HG02678 (cell line): ENCODE measurements at regions not wholly inside any gene's neighbourhood (a gene's known extent, or its start where the extent isn't known, plus 50 kb on each side); places are given as distances from the start of the nearest gene placed in this dataset.
"Not testable (repeated sequence)": the region's sequence is repeated elsewhere in the genome, so short reads cannot be mapped to it uniquely, and the experiment has no call there.

Source experiments
- ATAC-seq: cut with Tn5 transposase; IDR thresholded peaks from one replicate; pipeline ENCODE4 v1.9.1; 2021; ENCODE audit warnings: mild to moderate bottlenecking, moderate library complexity; ENCODE audit not compliant: unreplicated experiment

- ATAC-seq, result no peak
Measured at GRCh38 chr14:86363047-86363446, 833.1 kb downstream of the FLRT2 start.

DNA sequence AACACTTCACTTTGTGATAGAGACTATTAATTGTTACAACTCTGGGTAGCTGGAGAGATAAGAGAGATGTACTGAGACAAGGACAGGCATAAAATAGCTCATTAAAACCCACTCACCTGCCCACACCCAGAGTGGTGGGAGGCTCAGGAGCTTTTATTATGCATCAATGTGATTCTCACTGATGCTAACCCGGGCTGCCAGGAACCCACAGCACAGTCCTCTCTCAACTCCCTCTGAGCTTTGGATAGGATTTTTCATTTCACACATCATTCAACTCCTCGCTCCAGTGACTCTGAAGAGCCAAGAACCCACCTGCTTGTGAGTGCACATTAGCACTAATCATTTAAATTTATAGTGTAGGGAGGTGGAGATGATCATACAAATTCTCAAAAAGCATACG lies 827.9 kb downstream of the FLRT2 start:
- no peak for ATAC-seq

DNA sequence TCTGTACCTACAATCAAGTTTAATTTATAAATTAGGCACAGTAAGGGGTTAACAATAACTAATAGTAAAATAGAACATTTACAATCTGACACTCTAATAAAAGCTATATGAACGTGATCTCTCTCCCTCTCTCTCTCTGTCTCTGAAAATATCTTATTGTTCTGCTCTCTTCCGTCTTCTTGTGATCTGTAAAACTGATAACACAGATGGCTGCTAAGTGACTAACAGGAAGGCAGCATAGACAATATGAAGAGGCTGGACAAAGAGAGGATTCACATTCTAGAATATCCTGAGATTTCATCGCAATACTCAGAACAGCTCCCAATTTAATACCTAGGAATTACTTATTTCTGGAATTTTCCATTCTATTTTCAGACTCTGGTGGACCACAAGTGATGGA lies 827.2 kb downstream of the FLRT2 start:
- no peak for ATAC-seq

GRCh38 chr14:86346818-86347384 lies 817.0 kb downstream of the FLRT2 start:
- ATAC-seq, result no peak

- ATAC-seq, result no peak
Measured at GRCh38 chr14:86334355-86334754, 804.4 kb downstream of the FLRT2 start.

- ATAC-seq, result no peak
Measured at GRCh38 chr14:86333493-86333892, 803.5 kb downstream of the FLRT2 start.

DNA sequence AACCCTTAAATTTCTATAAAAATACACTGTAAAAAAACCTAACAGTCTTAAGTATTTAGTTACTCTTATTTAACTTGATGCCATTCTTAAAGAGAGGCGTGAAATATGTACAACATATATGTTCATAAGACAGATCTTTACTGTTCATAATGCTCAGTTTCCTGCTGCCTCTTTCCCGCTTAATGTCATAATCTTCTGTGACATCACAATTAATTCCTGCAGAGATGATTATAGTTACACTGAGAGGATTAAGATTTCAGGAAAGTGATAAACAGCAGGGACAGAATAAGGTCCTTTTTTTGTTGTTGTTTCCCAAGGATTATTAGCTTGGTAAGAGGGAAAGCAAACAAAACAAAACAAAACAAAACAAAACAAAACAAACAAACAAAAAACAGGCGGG lies 801.4 kb downstream of the FLRT2 start:
- no peak for ATAC-seq

DNA sequence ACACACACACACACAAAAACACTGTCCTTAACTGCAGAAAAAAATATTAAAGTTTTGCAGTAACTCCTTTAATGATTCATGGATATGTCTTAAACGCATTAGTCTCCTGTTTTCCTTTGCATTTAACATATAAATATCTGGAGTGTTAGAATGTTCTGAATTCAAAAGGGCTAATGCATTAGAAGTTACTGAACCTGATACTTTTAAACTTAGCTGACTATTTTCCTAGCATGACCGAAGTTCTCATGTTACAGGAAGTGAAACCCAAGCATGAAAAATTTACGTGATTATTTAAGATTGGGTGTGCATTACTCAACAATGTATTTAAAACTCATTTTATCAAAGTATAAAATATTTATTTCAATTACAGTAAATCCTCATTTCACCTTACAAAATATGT lies 791.2 kb downstream of the FLRT2 start:
- no peak for ATAC-seq

DNA sequence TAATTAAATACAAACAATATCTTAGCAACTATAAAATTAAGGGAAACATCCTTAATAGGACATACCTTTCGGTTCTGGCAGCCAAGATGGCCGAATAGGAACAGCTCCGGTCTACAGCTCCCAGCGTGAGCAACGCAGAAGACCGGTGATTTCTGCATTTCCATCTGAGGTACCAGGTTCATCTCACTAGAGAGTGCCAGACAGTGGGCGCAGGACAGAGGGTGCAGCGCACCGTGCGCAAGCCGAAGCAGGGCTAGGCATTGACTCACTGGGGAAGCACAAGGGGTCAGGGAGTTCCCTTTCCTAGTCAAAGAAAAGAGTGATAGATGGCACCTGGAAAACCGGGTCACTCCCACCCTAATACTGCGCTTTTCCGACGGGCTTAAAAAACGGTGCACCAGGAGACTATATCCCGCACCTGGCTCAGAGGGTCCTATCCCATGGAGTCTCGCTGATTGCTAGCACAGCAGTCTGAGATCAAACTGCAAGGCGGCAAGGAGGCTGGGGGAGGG lies 782.3 kb downstream of the FLRT2 start:
- ATAC-seq, result not testable (repeated sequence)

DNA sequence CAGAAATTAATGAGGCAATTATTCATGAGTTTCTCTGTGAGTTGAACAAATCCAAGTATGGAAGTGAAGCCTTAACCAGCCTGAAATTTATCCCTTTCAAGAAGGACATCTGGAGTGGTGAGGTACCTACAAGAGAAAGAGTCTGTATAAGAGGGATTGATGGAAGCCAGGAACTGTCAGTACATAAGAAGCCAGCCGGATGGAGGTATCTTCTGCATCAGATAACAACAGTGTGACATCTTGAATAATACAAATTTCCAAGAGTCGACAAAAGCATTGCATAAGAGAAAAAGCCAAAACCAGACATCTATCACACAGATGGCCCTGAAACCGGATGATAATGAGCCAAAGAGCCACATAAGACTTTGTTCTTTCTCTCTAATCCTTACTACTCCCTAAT lies 781.2 kb downstream of the FLRT2 start:
- no peak for ATAC-seq

DNA sequence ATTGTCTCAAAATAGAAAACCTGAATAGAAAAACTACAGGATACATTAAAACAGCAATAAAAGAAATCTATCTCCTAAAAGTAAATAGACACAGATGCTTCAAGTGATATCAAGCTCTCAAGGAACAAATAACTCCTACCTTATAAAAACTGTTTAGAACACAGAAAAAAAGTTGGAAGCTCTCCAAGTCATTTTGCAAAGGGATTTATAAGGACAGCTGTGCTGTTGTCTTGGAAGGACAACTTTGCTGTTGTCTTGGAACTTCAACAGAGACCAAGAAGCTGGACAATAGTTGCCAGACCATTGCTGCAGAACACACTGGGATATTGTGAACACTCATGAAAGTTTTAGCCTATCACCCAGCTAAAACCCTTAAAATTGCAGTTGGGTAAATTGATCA lies 780.7 kb downstream of the FLRT2 start:
- ATAC-seq, result no peak

GRCh38 chr14:86310148-86310547 lies 780.2 kb downstream of the FLRT2 start:
- no peak for ATAC-seq

DNA sequence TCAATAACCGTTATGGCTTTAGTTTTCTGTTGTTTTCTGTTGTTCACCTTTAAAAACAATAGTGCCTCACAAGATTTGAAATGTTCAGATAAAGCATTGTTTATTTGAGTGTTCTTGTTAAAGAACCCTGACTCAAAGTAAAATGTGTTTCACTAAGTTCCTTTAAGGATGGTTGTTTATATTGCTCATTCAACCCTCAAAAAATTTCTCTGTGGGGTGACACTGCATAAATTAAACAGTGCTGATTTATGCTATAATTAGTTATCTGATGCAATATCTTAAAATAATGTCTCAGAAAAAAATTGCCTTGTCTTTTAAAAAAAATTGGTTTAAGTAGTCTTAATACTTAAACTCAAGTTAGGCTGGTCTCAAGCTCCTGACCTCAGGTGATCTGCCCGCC lies 775.1 kb downstream of the FLRT2 start:
- no peak for ATAC-seq

DNA sequence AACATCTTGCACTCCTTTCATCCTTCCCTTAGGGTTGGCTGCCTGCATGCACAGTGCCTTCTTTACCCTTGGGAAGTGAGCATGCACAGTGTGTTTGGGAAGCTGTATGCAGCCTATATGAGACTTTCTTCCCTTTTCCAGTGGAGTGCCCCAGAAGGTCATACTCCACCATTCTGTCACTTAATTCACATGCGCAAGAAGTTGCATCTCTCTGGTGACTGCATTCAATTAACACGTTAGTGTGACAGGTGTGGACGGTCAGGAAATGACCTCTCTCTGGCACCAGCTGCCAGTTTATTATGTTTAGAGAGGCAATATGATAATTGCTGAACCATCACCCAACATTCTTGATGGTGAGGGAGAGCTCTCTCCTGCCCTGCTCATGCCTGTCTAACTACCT lies 770.0 kb downstream of the FLRT2 start:
- no peak for ATAC-seq

DNA sequence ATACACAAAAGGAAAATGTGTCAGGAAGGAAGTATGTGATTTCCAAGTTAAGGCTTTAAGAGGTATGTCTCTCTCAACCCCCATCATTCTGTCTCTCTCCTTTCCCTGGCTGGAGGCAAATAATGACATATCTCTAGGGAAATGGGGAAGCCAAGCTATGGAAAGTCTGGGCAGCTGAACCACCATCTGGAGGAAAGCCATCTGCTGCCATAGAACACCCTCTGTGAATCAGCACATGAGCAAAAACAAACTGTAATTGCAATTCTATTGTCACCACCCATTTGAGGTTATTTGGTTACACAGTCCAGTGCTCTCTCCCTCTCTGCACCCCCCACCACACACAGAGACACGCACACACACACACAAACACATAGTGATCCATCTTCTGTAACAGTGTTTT lies 766.2 kb downstream of the FLRT2 start:
- no peak for ATAC-seq

DNA sequence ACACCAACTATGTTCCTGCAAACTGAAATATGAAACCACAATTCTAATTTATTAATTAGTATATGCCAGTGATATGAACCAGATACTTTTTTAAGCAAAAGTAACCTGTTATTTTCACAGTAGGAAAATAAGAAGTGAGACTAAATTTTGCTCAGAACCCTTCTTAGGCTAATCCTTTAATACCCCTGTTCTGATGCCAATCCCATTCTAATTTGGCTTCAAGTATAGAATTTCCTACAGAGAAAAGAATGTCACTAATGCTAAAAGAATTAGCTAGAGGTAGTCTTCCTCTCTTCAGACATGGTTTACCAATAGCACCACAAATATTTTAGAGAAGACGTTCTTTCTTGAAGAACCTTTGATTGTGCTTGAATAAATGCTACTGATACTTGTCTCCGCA lies 758.4 kb downstream of the FLRT2 start:
- ATAC-seq, result no peak

- no peak for ATAC-seq
Measured at GRCh38 chr14:86279405-86279804, 749.5 kb downstream of the FLRT2 start.

DNA sequence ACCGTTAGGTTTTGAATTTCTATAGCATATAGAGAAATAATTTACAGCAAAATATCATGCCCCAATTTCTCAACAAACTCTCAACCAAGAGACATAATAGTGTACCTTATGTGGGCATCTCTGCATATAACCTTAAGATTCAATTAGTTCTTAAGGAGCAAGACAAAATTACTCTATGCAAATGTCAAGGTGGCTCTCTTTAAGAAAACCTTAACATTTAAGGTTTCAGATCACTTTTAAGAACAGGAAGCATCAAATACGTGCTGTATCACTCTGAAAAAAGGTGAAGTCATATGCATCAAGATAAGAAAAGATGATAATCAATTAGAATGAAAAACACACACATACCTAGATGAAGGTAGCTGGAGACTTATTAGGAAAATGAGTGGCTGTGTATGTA lies 728.0 kb downstream of the FLRT2 start:
- ATAC-seq, result no peak

DNA sequence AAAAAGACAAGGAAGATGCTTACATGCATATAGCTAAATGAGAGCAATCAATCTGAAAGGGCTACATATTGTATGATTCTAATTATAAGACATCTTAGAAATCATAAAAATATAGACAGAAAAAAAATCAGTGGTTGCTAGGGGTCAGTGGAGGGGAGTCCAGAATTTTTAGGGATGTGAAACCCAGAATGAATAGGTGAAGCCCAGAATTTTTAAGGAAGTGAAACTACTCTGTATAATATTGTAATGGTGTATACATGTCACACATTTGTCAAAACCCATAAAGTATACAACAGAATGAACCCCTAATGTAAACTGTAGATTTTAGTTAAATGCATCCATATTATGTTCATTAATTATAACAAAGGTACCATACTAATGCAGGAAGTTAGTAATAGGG lies 713.2 kb downstream of the FLRT2 start:
- ATAC-seq, result peak; percentile 67

DNA sequence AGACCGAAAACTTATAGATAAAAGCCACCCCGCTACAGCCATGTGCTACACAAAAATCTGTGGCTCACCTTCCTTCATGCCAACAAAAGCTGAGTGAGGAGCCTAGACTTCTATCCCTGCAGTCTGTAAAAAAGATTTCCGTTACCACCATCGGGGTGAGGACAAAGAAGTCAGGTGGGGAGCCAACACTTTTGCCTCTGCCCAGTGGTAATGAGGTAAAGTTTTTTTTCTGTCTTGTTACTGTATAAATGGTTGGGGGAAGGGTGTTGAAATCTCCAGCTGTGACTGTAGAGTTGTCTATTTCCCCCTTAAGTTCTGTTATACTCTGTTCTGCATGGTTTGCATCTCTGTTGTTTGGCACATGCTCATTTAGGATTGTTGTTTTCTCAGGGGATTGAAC lies 707.8 kb downstream of the FLRT2 start:
- no peak for ATAC-seq

DNA sequence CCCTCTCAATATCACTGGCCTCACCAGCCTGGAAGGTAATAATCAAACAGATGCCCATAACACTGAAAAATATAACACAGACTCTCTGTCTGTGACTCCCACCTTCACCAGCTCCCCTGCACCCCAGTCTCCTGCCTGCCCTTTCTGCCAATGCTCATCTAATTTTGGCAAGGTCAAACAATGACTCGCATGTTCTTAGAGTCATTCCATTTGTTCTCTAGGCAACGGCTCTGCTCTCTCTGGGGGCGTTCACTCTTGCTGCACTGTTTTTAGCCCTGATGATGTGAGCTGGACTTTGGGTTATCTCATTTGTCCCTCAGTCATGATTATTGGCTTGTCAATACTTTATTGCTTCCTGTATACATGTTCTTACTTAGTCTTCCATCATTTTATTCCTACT lies 691.8 kb downstream of the FLRT2 start:
- ATAC-seq, result no peak

DNA sequence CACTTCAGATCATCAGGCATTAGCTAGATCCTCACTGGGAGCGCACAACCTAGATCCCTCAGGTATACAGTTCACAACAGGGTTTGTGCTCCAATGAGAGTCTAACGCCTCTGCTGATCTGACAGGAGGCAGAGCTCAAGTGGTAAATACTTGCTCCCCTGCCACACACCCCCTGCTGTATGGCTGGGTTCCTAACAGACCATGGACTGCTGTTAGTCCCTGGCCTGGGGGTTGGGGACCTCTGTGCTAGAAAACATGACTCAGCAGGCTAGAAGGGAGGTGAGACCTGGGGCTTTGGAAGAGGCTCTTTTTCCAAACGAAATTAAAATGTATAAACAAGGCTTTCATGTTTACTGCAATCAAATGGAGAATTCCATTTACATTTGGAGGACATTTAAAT lies 691.1 kb downstream of the FLRT2 start:
- no peak for ATAC-seq

GRCh38 chr14:86217523-86217922 lies 687.6 kb downstream of the FLRT2 start:
- no peak for ATAC-seq
